ENCODE measurements at regions not wholly inside any gene's neighbourhood (a gene's known extent, or its start where the extent isn't known, plus 50 kb on each side); places are given as distances from the start of the nearest gene placed in this dataset.
A peak's percentile ranks its signal among the peaks of the same experiment; 100 is the strongest.

DNA sequence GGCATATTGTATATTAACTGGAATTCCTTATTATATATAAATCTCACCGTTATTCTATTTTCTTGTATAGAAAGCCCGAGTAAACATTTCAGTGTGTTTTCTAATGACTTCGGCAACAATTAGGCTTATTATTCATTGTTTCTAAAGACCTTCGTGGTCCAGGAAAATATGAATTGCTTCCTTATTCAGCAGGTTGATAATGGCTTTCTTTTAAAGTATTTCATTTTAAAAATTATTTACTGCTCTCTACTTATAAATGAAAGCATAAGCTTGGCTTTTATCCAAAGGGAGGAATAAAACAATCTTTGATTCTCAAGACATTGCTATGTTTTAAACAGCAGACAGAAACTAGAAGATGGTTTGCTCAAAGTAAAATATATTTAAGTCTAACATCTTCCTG lies 198.4 kb upstream of the RGS18 start:
- CTCF ChIA-PET: no interaction called here
- no peaks in the 10 kb centered on the region for H3K27me3 Mint-ChIP-seq
- H3K9me3 ChIP-seq (ENCODE audit: control insufficient read depth in 2 of 3, low read length in 3 of 3): no peaks in the 10 kb centered on the region
- H3K4me3 Mint-ChIP-seq: no peak overlapping the region
- no peak overlapping the region for H3K27ac ChIP-seq (ENCODE audit: low read depth, low read length)
- no peaks in the 10 kb centered on the region for H3K27me3 ChIP-seq (ENCODE audit: control insufficient read depth in 2 of 2, insufficient read depth in 2 of 2, low read length in 2 of 2)
- no peak for DNase-seq
- POLR2A ChIA-PET: no interaction called here
- intact Hi-C loops (cut with micrococcal nuclease): no loop called here
- H3K9me3 Mint-ChIP-seq: peaks cover 0 to 9% (median 0%) of the 10 kb centered on the region in 11 donors
- no peaks in the 10 kb centered on the region for H3K36me3 Mint-ChIP-seq
- peaks cover 0 to 1% (median 0%) of the 10 kb centered on the region in 7 donors for H3K4me1 Mint-ChIP-seq
- H3K36me3 ChIP-seq (ENCODE audit: control insufficient read depth in 2 of 3, insufficient read depth in 3 of 3, low read length in 3 of 3): no peaks in the 10 kb centered on the region
- no peaks in the 10 kb centered on the region for H3K4me1 ChIP-seq (ENCODE audit: control insufficient read depth in 2 of 2, insufficient read depth in 2 of 2, low read length in 2 of 2)
- H3K27ac Mint-ChIP-seq: no peak overlapping the region
- no peak overlapping the region for H3K4me3 ChIP-seq (ENCODE audit: low read length)
- no peak for ATAC-seq

DNA sequence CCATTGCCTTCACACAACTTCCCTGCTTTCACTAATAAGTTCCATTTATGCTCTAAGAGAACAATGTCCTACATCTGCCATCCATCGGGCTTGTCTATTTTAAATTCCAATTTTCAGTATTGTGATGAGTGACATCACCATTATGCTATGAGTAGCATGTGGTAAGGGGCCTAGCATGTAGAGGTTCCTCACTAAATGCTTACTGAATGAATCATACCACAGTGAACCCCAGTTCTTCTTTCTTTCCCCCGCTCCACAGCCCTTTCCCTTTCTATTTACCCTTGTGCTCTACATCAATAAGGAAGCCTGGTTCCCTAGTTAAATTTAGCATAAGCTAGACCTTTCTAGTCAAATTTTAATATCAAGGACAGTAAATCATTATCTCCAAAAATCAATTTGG lies 195.0 kb upstream of the RGS18 start:
- Mint-ChIP-seq H3K27ac (no peak overlapping the region), H3K36me3 (no peaks in the 10 kb centered on the region), H3K4me3 (no peak overlapping the region), H3K4me1 (peaks cover 0 to 1% (median 0%) of the 10 kb centered on the region in 7 donors), H3K9me3 (peaks cover 0 to 9% (median 0%) of the 10 kb centered on the region in 11 donors), H3K27me3 (no peaks in the 10 kb centered on the region)
- H3K27me3 ChIP-seq (ENCODE audit: control insufficient read depth in 2 of 2, insufficient read depth in 2 of 2, low read length in 2 of 2): no peaks in the 10 kb centered on the region
- H3K4me1 ChIP-seq (ENCODE audit: control insufficient read depth in 2 of 2, insufficient read depth in 2 of 2, low read length in 2 of 2): no peaks in the 10 kb centered on the region
- ATAC-seq: peak; percentile 72
- CTCF ChIA-PET: no interaction called here
- no peaks in the 10 kb centered on the region for H3K36me3 ChIP-seq (ENCODE audit: control insufficient read depth in 2 of 3, insufficient read depth in 3 of 3, low read length in 3 of 3)
- no peak overlapping the region for H3K27ac ChIP-seq (ENCODE audit: low read depth, low read length)
- intact Hi-C loops (cut with micrococcal nuclease): no loop called here
- H3K9me3 ChIP-seq (ENCODE audit: control insufficient read depth in 2 of 3, low read length in 3 of 3): no peaks in the 10 kb centered on the region
- POLR2A ChIA-PET: no interaction called here
- no peak overlapping the region for H3K4me3 ChIP-seq (ENCODE audit: low read length)
- DNase-seq: no peak

DNA sequence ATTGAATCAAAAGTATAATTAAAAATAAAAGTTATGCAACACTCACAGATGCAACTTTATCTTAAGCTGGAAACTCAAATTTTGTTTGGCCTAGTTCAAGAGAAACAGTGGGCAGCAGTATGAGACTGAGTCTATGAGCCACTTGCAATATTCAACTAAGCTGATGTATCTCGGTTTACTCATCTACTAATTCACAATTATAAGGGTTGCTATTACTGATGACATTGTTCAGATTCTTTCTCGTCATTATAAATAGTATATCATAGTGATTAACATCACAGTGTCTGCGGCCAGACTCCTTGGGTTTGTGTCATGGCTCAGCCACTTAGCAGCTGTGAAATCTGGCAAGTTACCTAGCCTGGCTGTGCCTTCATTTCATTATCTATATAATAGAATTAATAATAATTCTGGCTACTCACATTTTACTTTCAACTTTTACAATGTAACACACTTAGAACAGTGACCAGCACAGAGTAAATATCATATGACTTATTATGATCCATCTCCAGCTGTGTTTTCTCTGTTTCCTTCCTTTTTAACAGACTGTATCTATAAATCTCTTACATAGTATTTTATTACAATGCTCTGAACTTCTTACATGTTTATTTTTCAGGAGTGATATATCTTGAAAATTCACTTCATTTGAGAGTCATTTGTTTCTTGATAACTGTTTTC lies 194.3 kb upstream of the RGS18 start:
- H3K9me3 Mint-ChIP-seq: peaks cover 0 to 9% (median 0%) of the 10 kb centered on the region in 11 donors
- Histone ChIP-seq H3K36me3 (ENCODE audit: control insufficient read depth in 2 of 3, insufficient read depth in 3 of 3, low read length in 3 of 3) (no peaks in the 10 kb centered on the region), H3K9me3 (ENCODE audit: control insufficient read depth in 2 of 3, low read length in 3 of 3) (no peaks in the 10 kb centered on the region), H3K27ac (ENCODE audit: low read depth, low read length) (no peak overlapping the region), H3K4me1 (ENCODE audit: control insufficient read depth in 2 of 2, insufficient read depth in 2 of 2, low read length in 2 of 2) (no peaks in the 10 kb centered on the region), H3K4me3 (ENCODE audit: low read length) (no peak overlapping the region), H3K27me3 (ENCODE audit: control insufficient read depth in 2 of 2, insufficient read depth in 2 of 2, low read length in 2 of 2) (no peaks in the 10 kb centered on the region)
- ChIA-PET POLR2A (no interaction called here), CTCF (no interaction called here)
- H3K36me3 Mint-ChIP-seq: no peaks in the 10 kb centered on the region
- no peak for ATAC-seq
- no peak overlapping the region for H3K4me3 Mint-ChIP-seq
- DNase-seq: no peak
- no peaks in the 10 kb centered on the region for H3K27me3 Mint-ChIP-seq
- H3K4me1 Mint-ChIP-seq: peaks cover 0 to 1% (median 0%) of the 10 kb centered on the region in 7 donors
- no peak overlapping the region for H3K27ac Mint-ChIP-seq
- intact Hi-C loops (cut with micrococcal nuclease): no loop called here

DNA sequence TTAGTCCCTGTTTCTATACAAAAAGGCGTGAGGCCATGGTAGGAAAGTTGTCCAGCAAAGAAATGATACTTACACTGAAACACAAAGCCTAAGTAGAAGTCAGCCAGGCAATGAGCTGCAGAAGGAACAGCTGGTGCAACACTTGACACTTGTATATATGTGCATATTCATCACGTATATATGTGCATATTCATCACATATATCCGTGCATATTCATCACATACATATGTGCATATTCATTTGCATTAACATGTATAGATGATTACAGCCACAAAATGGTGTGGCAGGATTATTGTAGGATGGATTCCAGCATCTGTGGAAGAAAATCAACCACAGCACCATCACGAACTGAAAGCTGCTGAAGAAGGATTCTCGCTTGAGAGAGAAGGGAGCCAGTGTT lies 189.0 kb upstream of the RGS18 start:
- H3K4me1 Mint-ChIP-seq: no peaks in the 10 kb centered on the region
- POLR2A ChIA-PET: no interaction called here

DNA sequence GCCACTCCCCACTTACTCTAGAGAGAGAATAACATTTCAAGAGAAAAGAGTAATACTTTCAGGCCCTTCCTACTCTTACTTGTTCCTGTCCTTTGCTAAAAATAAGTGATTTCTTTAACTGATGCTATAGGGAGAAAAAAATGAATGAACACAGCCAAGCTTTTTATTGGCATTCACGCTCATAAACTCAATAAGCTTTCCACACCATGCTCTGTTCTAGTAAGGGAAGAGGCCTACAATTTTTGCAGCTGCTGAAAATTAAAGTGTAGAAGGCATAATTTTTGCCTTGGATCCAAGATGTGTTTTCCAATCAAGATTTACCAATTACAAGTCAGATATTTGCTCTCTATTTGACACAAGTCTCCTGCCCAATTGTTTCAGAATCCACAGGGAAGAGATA lies 188.1 kb upstream of the RGS18 start:
- H3K4me3 Mint-ChIP-seq: no peak overlapping the region
- peaks cover 0 to 7% (median 0%) of the 10 kb centered on the region in 11 donors for H3K9me3 Mint-ChIP-seq
- intact Hi-C loops (cut with micrococcal nuclease): no loop called here

More for the DNA sequence above, 189.0 kb upstream of the RGS18 start:
- Histone ChIP-seq H3K27ac (ENCODE audit: low read depth, low read length) (no peak overlapping the region), H3K4me3 (ENCODE audit: low read length) (no peak overlapping the region), H3K4me1 (ENCODE audit: control insufficient read depth in 2 of 2, insufficient read depth in 2 of 2, low read length in 2 of 2) (no peaks in the 10 kb centered on the region), H3K27me3 (ENCODE audit: control insufficient read depth in 2 of 2, insufficient read depth in 2 of 2, low read length in 2 of 2) (no peaks in the 10 kb centered on the region), H3K9me3 (ENCODE audit: control insufficient read depth in 2 of 3, low read length in 3 of 3) (no peaks in the 10 kb centered on the region), H3K36me3 (ENCODE audit: control insufficient read depth in 2 of 3, insufficient read depth in 3 of 3, low read length in 3 of 3) (no peaks in the 10 kb centered on the region)
- CTCF ChIA-PET: no interaction called here
- H3K9me3 Mint-ChIP-seq: peaks cover 0 to 2% (median 0%) of the 10 kb centered on the region in 11 donors
- no peak overlapping the region for H3K4me3 Mint-ChIP-seq
- intact Hi-C loops (cut with micrococcal nuclease): no loop called here
- H3K27ac Mint-ChIP-seq: no peak overlapping the region
- no peaks in the 10 kb centered on the region for H3K36me3 Mint-ChIP-seq
- ATAC-seq (no peak), DNase-seq (no peak)
- H3K27me3 Mint-ChIP-seq: no peaks in the 10 kb centered on the region

DNA sequence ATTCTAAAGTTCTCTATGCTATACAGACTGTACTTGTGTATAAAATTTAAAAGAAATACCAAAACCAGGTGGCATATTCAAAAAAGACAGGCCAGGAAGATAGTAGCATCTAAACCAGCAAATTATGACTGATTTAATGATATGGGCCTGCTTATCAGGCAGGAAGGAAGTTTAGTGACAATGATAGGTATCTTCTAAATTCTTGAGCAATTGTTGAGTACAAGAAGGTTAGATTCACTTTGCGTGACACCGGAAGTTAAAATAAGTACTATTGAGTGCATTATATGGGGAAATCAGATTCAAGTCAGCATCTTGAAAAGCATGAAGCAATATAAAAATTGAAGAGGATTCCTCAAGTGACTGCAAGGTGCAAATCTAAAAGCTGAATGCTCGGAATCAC lies 186.8 kb upstream of the RGS18 start:
- intact Hi-C loops (cut with micrococcal nuclease): no loop called here
- DNase-seq (no peak), ATAC-seq (peak; percentile 40)
- Histone ChIP-seq H3K36me3 (ENCODE audit: control insufficient read depth in 2 of 3, insufficient read depth in 3 of 3, low read length in 3 of 3) (no peaks in the 10 kb centered on the region), H3K27ac (ENCODE audit: low read depth, low read length) (no peak overlapping the region), H3K4me3 (ENCODE audit: low read length) (no peak overlapping the region), H3K27me3 (ENCODE audit: control insufficient read depth in 2 of 2, insufficient read depth in 2 of 2, low read length in 2 of 2) (no peaks in the 10 kb centered on the region), H3K9me3 (ENCODE audit: control insufficient read depth in 2 of 3, low read length in 3 of 3) (no peaks in the 10 kb centered on the region), H3K4me1 (ENCODE audit: control insufficient read depth in 2 of 2, insufficient read depth in 2 of 2, low read length in 2 of 2) (no peaks in the 10 kb centered on the region)
- Mint-ChIP-seq H3K27ac (no peak overlapping the region), H3K9me3 (peaks cover 0 to 8% (median 0%) of the 10 kb centered on the region in 11 donors), H3K27me3 (no peaks in the 10 kb centered on the region), H3K4me3 (no peak overlapping the region), H3K4me1 (no peaks in the 10 kb centered on the region), H3K36me3 (no peaks in the 10 kb centered on the region)
- CTCF ChIA-PET: no interaction called here
- POLR2A ChIA-PET: no interaction called here

More for the DNA sequence above, 188.1 kb upstream of the RGS18 start:
- DNase-seq: no peak
- no peak overlapping the region for H3K27ac ChIP-seq (ENCODE audit: low read depth, low read length)
- Mint-ChIP-seq H3K4me1 (no peaks in the 10 kb centered on the region), H3K27ac (no peak overlapping the region), H3K27me3 (no peaks in the 10 kb centered on the region), H3K36me3 (no peaks in the 10 kb centered on the region)
- ChIA-PET POLR2A (no interaction called here), CTCF (interaction anchor here (0.5 kb wide), 1 partner anchor 307 kb away, joined by 4 read pairs; no protein-coding TSS in a partner anchor)
- no peaks in the 10 kb centered on the region for H3K36me3 ChIP-seq (ENCODE audit: control insufficient read depth in 2 of 3, insufficient read depth in 3 of 3, low read length in 3 of 3)
- no peaks in the 10 kb centered on the region for H3K9me3 ChIP-seq (ENCODE audit: control insufficient read depth in 2 of 3, low read length in 3 of 3)
- no peak overlapping the region for H3K4me3 ChIP-seq (ENCODE audit: low read length)
- no peaks in the 10 kb centered on the region for H3K4me1 ChIP-seq (ENCODE audit: control insufficient read depth in 2 of 2, insufficient read depth in 2 of 2, low read length in 2 of 2)
- ATAC-seq: no peak
- no peaks in the 10 kb centered on the region for H3K27me3 ChIP-seq (ENCODE audit: control insufficient read depth in 2 of 2, insufficient read depth in 2 of 2, low read length in 2 of 2)

DNA sequence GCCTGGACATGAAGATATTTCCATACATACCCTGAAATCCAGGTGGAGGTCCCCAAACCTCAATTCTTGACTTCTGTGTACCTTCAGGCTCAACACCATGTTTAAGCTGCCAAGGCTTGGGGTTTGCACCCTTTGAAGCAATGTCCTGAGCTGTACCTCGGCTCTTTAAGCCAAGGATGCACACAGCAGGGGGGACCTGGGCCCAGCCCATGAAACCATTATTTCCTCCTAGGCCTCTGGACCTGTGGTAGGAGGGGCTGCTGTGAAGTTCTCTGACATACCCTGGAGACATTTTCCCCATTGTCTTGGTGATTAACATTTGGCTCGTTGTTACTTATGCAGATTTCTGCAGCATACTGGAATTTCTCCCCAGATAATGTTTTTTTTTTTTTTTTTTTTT lies 184.3 kb upstream of the RGS18 start:
- no peak overlapping the region for H3K27ac ChIP-seq (ENCODE audit: low read depth, low read length)
- no peaks in the 10 kb centered on the region for H3K9me3 ChIP-seq (ENCODE audit: control insufficient read depth in 2 of 3, low read length in 3 of 3)
- H3K27ac Mint-ChIP-seq: no peak overlapping the region
- no peak overlapping the region for H3K4me3 ChIP-seq (ENCODE audit: low read length)
- DNase-seq (no peak), ATAC-seq (no peak)
- ChIA-PET POLR2A (no interaction called here), CTCF (no interaction called here)
- intact Hi-C loops (cut with micrococcal nuclease): no loop called here
- H3K4me3 Mint-ChIP-seq: no peak overlapping the region
- no peaks in the 10 kb centered on the region for H3K4me1 ChIP-seq (ENCODE audit: control insufficient read depth in 2 of 2, insufficient read depth in 2 of 2, low read length in 2 of 2)
- H3K36me3 Mint-ChIP-seq: no peaks in the 10 kb centered on the region
- no peaks in the 10 kb centered on the region for H3K36me3 ChIP-seq (ENCODE audit: control insufficient read depth in 2 of 3, insufficient read depth in 3 of 3, low read length in 3 of 3)
- H3K27me3 ChIP-seq (ENCODE audit: control insufficient read depth in 2 of 2, insufficient read depth in 2 of 2, low read length in 2 of 2): no peaks in the 10 kb centered on the region
- no peaks in the 10 kb centered on the region for H3K4me1 Mint-ChIP-seq
- H3K27me3 Mint-ChIP-seq: no peaks in the 10 kb centered on the region
- peaks cover 0 to 8% (median 2%) of the 10 kb centered on the region in 11 donors for H3K9me3 Mint-ChIP-seq

All from naive thymus-derived CD4-positive, alpha-beta T cell (primary cell).